Body of pancreas (tissue), 4 donors: ENCODE measurements at regions not wholly inside any gene's neighbourhood (a gene's known extent, or its start where the extent isn't known, plus 50 kb on each side); places are given as distances from the start of the nearest gene placed in this dataset.
"Not testable (repeated sequence)": the region's sequence is repeated elsewhere in the genome, so short reads cannot be mapped to it uniquely, and the experiment has no call there.

Source experiments
- POLR2A ChIP-seq, 3 donors: fragments of 450-650 bp; IDR thresholded peaks; one replicate each; pipeline ENCODE4 v1.6.1; 2016; ENCODE audit warnings: antibody characterized with exemption in 3 of 3, mild to moderate bottlenecking in 2 of 3
- TF ChIP-seq, protein P1 (sequence below), 7 experiments: fragments of 450-650 bp in 4 of 7; fragments of 200-600 bp in 3 of 7; sonication (generic) in 3 of 7; IDR thresholded peaks; one replicate each; pipeline ENCODE4 v1.5.1; 2016 to 2019; ENCODE audit warnings: antibody characterized with exemption in 7 of 7

- not testable (repeated sequence) for TF ChIP-seq POLR2A (IDR thresholded peaks at IDR 0.05)
- TF ChIP-seq, protein P1, sequence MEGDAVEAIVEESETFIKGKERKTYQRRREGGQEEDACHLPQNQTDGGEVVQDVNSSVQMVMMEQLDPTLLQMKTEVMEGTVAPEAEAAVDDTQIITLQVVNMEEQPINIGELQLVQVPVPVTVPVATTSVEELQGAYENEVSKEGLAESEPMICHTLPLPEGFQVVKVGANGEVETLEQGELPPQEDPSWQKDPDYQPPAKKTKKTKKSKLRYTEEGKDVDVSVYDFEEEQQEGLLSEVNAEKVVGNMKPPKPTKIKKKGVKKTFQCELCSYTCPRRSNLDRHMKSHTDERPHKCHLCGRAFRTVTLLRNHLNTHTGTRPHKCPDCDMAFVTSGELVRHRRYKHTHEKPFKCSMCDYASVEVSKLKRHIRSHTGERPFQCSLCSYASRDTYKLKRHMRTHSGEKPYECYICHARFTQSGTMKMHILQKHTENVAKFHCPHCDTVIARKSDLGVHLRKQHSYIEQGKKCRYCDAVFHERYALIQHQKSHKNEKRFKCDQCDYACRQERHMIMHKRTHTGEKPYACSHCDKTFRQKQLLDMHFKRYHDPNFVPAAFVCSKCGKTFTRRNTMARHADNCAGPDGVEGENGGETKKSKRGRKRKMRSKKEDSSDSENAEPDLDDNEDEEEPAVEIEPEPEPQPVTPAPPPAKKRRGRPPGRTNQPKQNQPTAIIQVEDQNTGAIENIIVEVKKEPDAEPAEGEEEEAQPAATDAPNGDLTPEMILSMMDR (IDR thresholded peaks at IDR 0.05): not testable (repeated sequence)
These were observed 50.6 kb upstream of the ARL17B start for GRCh38 chr17:46412156-46412555.
